HL-60 (cell line): ENCODE measurements at regions not wholly inside any gene's neighbourhood (a gene's known extent, or its start where the extent isn't known, plus 50 kb on each side); places are given as distances from the start of the nearest gene placed in this dataset.

Source experiments
- DNase-seq, 2 experiments: peaks; one replicate each; pipeline ENCODE4 v3.0.0-alpha.2; 2010 to 2020; ENCODE audit warnings: low read depth in 1 of 2, low spot score in 1 of 2
- H3K27ac ChIP-seq: fragments of 250-450 bp; sonication (Bioruptor Pico); replicated peaks from 2 replicates; pipeline ENCODE4 v1.5.1; 2020; ENCODE audit warnings: mild to moderate bottlenecking, moderate library complexity
- H3K27me3 ChIP-seq: fragments of 250-450 bp; sonication (Bioruptor Pico); 2 replicates; pipeline ENCODE4 v1.5.1; 2021; ENCODE audit warnings: mild to moderate bottlenecking, moderate library complexity; ENCODE audit not compliant: insufficient read depth, poor library complexity, severe bottlenecking
- H3K4me3 ChIP-seq: replicated peaks from 2 replicates; pipeline ENCODE4 v1.5.1; 2011; ENCODE audit warnings: mild to moderate bottlenecking, control low read depth, low read length; ENCODE audit not compliant: insufficient read depth
- CTCF ChIP-seq: IDR thresholded peaks from one replicate; pipeline ENCODE4 v1.5.1; 2011; ENCODE audit warnings: low read length, control low read depth, inconsistent platforms; ENCODE audit not compliant: insufficient read depth
- GABPA ChIP-seq: IDR thresholded peaks from 2 replicates; pipeline ENCODE4 v1.6.1; 2012; ENCODE audit warnings: low read depth
- POLR2AphosphoS5 ChIP-seq: IDR thresholded peaks from 2 replicates; pipeline ENCODE4 v1.6.1; 2012; ENCODE audit warnings: low read depth
- REST ChIP-seq: IDR thresholded peaks from 2 replicates; pipeline ENCODE4 v1.6.1; 2012; ENCODE audit warnings: low read depth; ENCODE audit not compliant: insufficient replicate concordance
- SPI1 ChIP-seq: IDR thresholded peaks from 2 replicates; pipeline ENCODE4 v1.6.1; 2012; ENCODE audit warnings: low read depth, mild to moderate bottlenecking, borderline replicate concordance

GRCh38 chr2:120541553-120541932, 194.1 kb upstream of the GLI2 start:
- no peak overlapping the region for H3K4me3 ChIP-seq
- H3K27me3 ChIP-seq: no peaks in the 10 kb centered on the region
- DNase-seq: no peak
- TF ChIP-seq GABPA (no peak), REST (no peak), POLR2AphosphoS5 (no peak), CTCF (no peak), SPI1 (no peak)
- H3K27ac ChIP-seq: no peak overlapping the region

- TF ChIP-seq GABPA: no peak
- TF ChIP-seq CTCF: no peak
- Histone ChIP-seq H3K27ac (no peak overlapping the region), H3K4me3 (no peak overlapping the region), H3K27me3 (no peaks in the 10 kb centered on the region)
- DNase-seq: no peak
Measured at GRCh38 chr2:120541972-120542670, 193.5 kb upstream of the GLI2 start.

- Histone ChIP-seq H3K27ac (no peak overlapping the region), H3K27me3 (no peaks in the 10 kb centered on the region), H3K4me3 (no peak overlapping the region)
- no peak for DNase-seq
- no peak for TF ChIP-seq GABPA
- no peak for TF ChIP-seq SPI1
- no peak for TF ChIP-seq POLR2AphosphoS5
- TF ChIP-seq REST: no peak
- no peak for TF ChIP-seq CTCF
Measured at GRCh38 chr2:120542911-120543527, 192.6 kb upstream of the GLI2 start.

- TF ChIP-seq POLR2AphosphoS5: no peak
- TF ChIP-seq GABPA: no peak
- no peak for TF ChIP-seq SPI1
- TF ChIP-seq CTCF: no peak
- no peak for TF ChIP-seq REST
- Histone ChIP-seq H3K4me3 (no peak overlapping the region), H3K27me3 (no peaks in the 10 kb centered on the region), H3K27ac (no peak overlapping the region)
- DNase-seq: no peak
Measured at GRCh38 chr2:120543899-120544298, 191.8 kb upstream of the GLI2 start.
